ENCODE measurements at regions not wholly inside any gene's neighbourhood (a gene's known extent, or its start where the extent isn't known, plus 50 kb on each side); places are given as distances from the start of the nearest gene placed in this dataset.

GRCh38 chr1:199723250-199723956 is 304.1 kb upstream of the NR5A2 start:
- TF ChIP-seq, protein P1, sequence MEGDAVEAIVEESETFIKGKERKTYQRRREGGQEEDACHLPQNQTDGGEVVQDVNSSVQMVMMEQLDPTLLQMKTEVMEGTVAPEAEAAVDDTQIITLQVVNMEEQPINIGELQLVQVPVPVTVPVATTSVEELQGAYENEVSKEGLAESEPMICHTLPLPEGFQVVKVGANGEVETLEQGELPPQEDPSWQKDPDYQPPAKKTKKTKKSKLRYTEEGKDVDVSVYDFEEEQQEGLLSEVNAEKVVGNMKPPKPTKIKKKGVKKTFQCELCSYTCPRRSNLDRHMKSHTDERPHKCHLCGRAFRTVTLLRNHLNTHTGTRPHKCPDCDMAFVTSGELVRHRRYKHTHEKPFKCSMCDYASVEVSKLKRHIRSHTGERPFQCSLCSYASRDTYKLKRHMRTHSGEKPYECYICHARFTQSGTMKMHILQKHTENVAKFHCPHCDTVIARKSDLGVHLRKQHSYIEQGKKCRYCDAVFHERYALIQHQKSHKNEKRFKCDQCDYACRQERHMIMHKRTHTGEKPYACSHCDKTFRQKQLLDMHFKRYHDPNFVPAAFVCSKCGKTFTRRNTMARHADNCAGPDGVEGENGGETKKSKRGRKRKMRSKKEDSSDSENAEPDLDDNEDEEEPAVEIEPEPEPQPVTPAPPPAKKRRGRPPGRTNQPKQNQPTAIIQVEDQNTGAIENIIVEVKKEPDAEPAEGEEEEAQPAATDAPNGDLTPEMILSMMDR (conservative IDR thresholded peaks at IDR 0.05 in 1 of 2, IDR thresholded peaks at IDR 0.05 in 1 of 2; ENCODE audit: extremely low read depth in 1 of 2, insufficient read depth in 1 of 2, low read depth in 1 of 2, low read length in 2 of 2), result no peak
- no peak for TF ChIP-seq EZH2 (IDR thresholded peaks at IDR 0.05; ENCODE audit: borderline replicate concordance, low read length)
